G401 (cell line): ENCODE measurements at regions not wholly inside any gene's neighbourhood (a gene's known extent, or its start where the extent isn't known, plus 50 kb on each side); places are given as distances from the start of the nearest gene placed in this dataset.
"Not testable (repeated sequence)": the region's sequence is repeated elsewhere in the genome, so short reads cannot be mapped to it uniquely, and the experiment has no call there.

Source experiments
- DNase-seq: peaks from one replicate; pipeline ENCODE4 v3.0.0-alpha.2; 2015; ENCODE audit warnings: low spot score
- in situ Hi-C: cut with HindIII; loops from 2 replicates; pipeline ENCODE4 v1.10.0; 2016; ENCODE audit warnings: low sequenced_read_pairs, mixed read lengths

- DNase-seq = no peak
- in situ Hi-C loops = no loop called here
Observed at GRCh38 chr1:116185161-116185701, 74.0 kb downstream of the MAB21L3 start.

GRCh38 chr1:116189481-116189880 is 78.3 kb downstream of the MAB21L3 start:
- in situ Hi-C loops = no loop called here
- no peak for DNase-seq

GRCh38 chr1:116191294-116191693 is 80.1 kb downstream of the MAB21L3 start:
- in situ Hi-C loops = no loop called here

GRCh38 chr1:116193768-116194167 is 82.6 kb downstream of the MAB21L3 start:
- in situ Hi-C loops = no loop called here
- DNase-seq = no peak

More at GRCh38 chr1:116191294-116191693, 80.1 kb downstream of the MAB21L3 start:
- no peak for DNase-seq

- DNase-seq = no peak
- in situ Hi-C loops = no loop called here
Observed at GRCh38 chr1:116194568-116194967, 83.4 kb downstream of the MAB21L3 start.

GRCh38 chr1:116195077-116195868 is 84.1 kb downstream of the MAB21L3 start:
- DNase-seq = no peak
- in situ Hi-C loops = no loop called here

- in situ Hi-C loops, DNase-seq: not testable (repeated sequence)
Observed at GRCh38 chr1:116200343-116200742, 89.1 kb downstream of the MAB21L3 start.

- no peak for DNase-seq
- in situ Hi-C loops = no loop called here
Observed at GRCh38 chr1:116201911-116202310, 90.7 kb downstream of the MAB21L3 start.

- DNase-seq = peak; percentile 84
- in situ Hi-C loops = no loop called here
Observed at GRCh38 chr1:116203181-116203723, 92.1 kb downstream of the MAB21L3 start.

GRCh38 chr1:116203920-116204319 is 92.7 kb downstream of the MAB21L3 start:
- no peak for DNase-seq
- in situ Hi-C loops = no loop called here

- no peak for DNase-seq
- in situ Hi-C loops = no loop called here
Observed at GRCh38 chr1:116205941-116206679, 94.9 kb downstream of the MAB21L3 start.

GRCh38 chr1:116207126-116207735 is 96.0 kb downstream of the MAB21L3 start:
- in situ Hi-C loops = no loop called here
- DNase-seq = peak; percentile 42

- peak; percentile 60 for DNase-seq
- in situ Hi-C loops = no loop called here
Observed at GRCh38 chr1:116208136-116208535, 96.9 kb downstream of the MAB21L3 start.

GRCh38 chr1:116211294-116211693 is 100.1 kb downstream of the MAB21L3 start:
- DNase-seq = no peak
- in situ Hi-C loops = no loop called here

GRCh38 chr1:116218922-116219321 is 107.7 kb downstream of the MAB21L3 start:
- in situ Hi-C loops = no loop called here
- no peak for DNase-seq

GRCh38 chr1:116219651-116220434 is 108.6 kb downstream of the MAB21L3 start:
- no peak for DNase-seq
- in situ Hi-C loops = no loop called here

GRCh38 chr1:116224111-116224510 is 112.9 kb downstream of the MAB21L3 start:
- DNase-seq = no peak
- in situ Hi-C loops = no loop called here

GRCh38 chr1:116224561-116224960 is 113.4 kb downstream of the MAB21L3 start:
- DNase-seq = no peak
- in situ Hi-C loops = no loop called here

GRCh38 chr1:116226017-116226416 is 114.8 kb downstream of the MAB21L3 start:
- in situ Hi-C loops = no loop called here
- DNase-seq = no peak
